ENCODE measurements at regions not wholly inside any gene's neighbourhood (a gene's known extent, or its start where the extent isn't known, plus 50 kb on each side); places are given as distances from the start of the nearest gene placed in this dataset.

DNA sequence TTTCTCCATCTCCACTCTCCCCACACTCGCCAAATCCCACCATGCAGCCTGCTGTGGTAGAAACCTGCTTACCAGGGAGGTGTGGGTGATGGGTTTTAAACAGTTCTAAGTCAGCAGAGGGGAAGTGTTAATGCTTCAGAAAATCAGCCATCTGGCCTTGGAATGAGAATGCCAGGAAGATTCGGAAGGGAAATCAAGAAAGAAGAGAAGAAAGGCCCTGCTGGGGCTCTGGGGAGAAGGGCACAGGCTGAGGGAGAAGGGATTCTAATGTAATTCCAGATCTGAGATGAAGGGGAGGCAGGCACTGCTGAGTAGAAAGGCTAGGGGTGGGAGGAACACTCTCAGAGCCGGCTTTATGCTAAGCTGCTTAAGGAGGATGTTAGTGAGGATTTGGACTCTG is 434.7 kb upstream of the DMAC1 start:
- Histone ChIP-seq H3K4me2 (ENCODE audit: insufficient read depth in 1 of 2, low read depth in 2 of 2, low read length in 2 of 2) (peak overlapping the region in 1 of 2 experiments; percentile 25; a peak in 1 of 4 replicates), H2AFZ (ENCODE audit: low read length) (peak overlapping the region; percentile 80)
- POLR2A ChIA-PET (ENCODE audit: partially characterized antibody), result interaction anchor here (0.7 kb wide), 1 partner anchor 131 kb away, joined by 3 read pairs; no protein-coding TSS in a partner anchor

More for the DNA sequence above, 434.7 kb upstream of the DMAC1 start:
- CTCF ChIA-PET (ENCODE audit: partially characterized antibody), result interaction anchor here (1.0 kb wide), 1 partner anchor 8 kb away, joined by 4 read pairs; no protein-coding TSS in a partner anchor
- no peak overlapping the region for H3K4me3 ChIP-seq (ENCODE audit: extremely low read depth in 1 of 4, insufficient read depth in 2 of 4, low read depth in 3 of 4, low read length in 4 of 4)
- no peaks in the 10 kb centered on the region for H4K20me1 ChIP-seq (replicated peaks in 1 of 2; ENCODE audit: control insufficient read depth in 1 of 2, insufficient read depth in 2 of 2, low read length in 2 of 2)
- no peak overlapping the region for H2BK120ac ChIP-seq (replicated peaks; ENCODE audit: low read depth, low read length)
- H4K91ac ChIP-seq (replicated peaks; ENCODE audit: insufficient read length, low read length), result no peak overlapping the region
- H3K79me2 ChIP-seq (ENCODE audit: control insufficient read depth in 1 of 2, insufficient read depth in 2 of 2, low read length in 2 of 2), result no peaks in the 10 kb centered on the region
- TF ChIP-seq KDM1A (IDR thresholded peaks at IDR 0.05; ENCODE audit: borderline replicate concordance, low read length), result peak; percentile 18; the same call in 1 of the 2 replicates
- TF ChIP-seq SRF (IDR thresholded peaks at IDR 0.05; ENCODE audit: low read depth, low read length), result no peak
- TF ChIP-seq RAD21 (IDR thresholded peaks at IDR 0.05 in 1 of 2, conservative IDR thresholded peaks at IDR 0.05 in 1 of 2; ENCODE audit: low read depth in 2 of 2, low read length in 2 of 2), result peak in 1 of 2 experiments; percentile 22; a peak in 1 of 4 replicates
- no peak for TF ChIP-seq TCF12 (IDR thresholded peaks at IDR 0.05; ENCODE audit: low read depth, low read length)
- TF ChIP-seq TEAD4 (IDR thresholded peaks at IDR 0.05; ENCODE audit: low read depth, low read length), result no peak
- TF ChIP-seq HDAC2 (IDR thresholded peaks at IDR 0.05; ENCODE audit: borderline replicate concordance in 1 of 2, low read depth in 2 of 2, low read length in 2 of 2), result no peak
- TF ChIP-seq ZNF274 (IDR thresholded peaks at IDR 0.05; ENCODE audit: borderline replicate concordance, extremely low read depth, low read length), result no peak
- no peak for TF ChIP-seq CHD2 (IDR thresholded peaks at IDR 0.05; ENCODE audit: low read length)
- H3K27me3 ChIP-seq (replicated peaks in 1 of 4; ENCODE audit: control insufficient read depth in 3 of 4, extremely low read depth in 1 of 4, insufficient read depth in 3 of 4, low read length in 3 of 4), result no peaks in the 10 kb centered on the region
- DNase-seq (ENCODE audit: low read depth in 1 of 2, low spot score in 2 of 2) (peak; percentile 15 to 45), FAIRE-seq (no peak)
- peaks cover 0 to 4% (median 0%) of the 10 kb centered on the region in 4 experiments; a peak in 1 of 7 replicates for H3K4me1 ChIP-seq (replicated peaks in 1 of 4; ENCODE audit: control insufficient read depth in 3 of 4, insufficient read depth in 4 of 4, low read length in 3 of 4)
- H3K36me3 ChIP-seq (ENCODE audit: control insufficient read depth in 2 of 4, insufficient read depth in 4 of 4, low read length in 3 of 4), result no peaks in the 10 kb centered on the region
- H4K5ac ChIP-seq (ENCODE audit: insufficient read length, low read depth, low read length), result no peak overlapping the region
- H3K79me1 ChIP-seq (ENCODE audit: low read depth, low read length), result no peaks in the 10 kb centered on the region
- H3K27ac ChIP-seq (ENCODE audit: low read depth, low read length), result no peak overlapping the region
- no peak overlapping the region for H4K8ac ChIP-seq (ENCODE audit: extremely low read depth, insufficient read depth, low read length)
- H3K14ac ChIP-seq (ENCODE audit: insufficient read length), result no peak overlapping the region
- H3K23ac ChIP-seq (ENCODE audit: insufficient read length), result no peak overlapping the region
- 59% methylated on average over 3 of the region's 3 CpGs; no CpG with 5 or more reads in 1 of the 2 experiments for WGBS, 2 experiments (ENCODE audit: extremely low coverage in 1 of 2, insufficient coverage in 1 of 2, insufficient read length in 1 of 2, insufficient replicate concordance in 2 of 2, low coverage in 1 of 2, low lambda C conversion rate in 2 of 2, missing lambda C conversion rate in 1 of 2)
- H3K9ac ChIP-seq (replicated peaks in 1 of 4; ENCODE audit: extremely low read depth in 1 of 4, low read depth in 3 of 4, low read length in 3 of 4), result no peak overlapping the region
- H2BK15ac ChIP-seq (ENCODE audit: low read length), result no peak overlapping the region
- no peak overlapping the region for H3K56ac ChIP-seq (replicated peaks; ENCODE audit: insufficient read length, low read depth, low read length)
- H3K23me2 ChIP-seq (ENCODE audit: low read depth, low read length), result no peaks in the 10 kb centered on the region
- no peak overlapping the region for H2BK20ac ChIP-seq (ENCODE audit: low read length)
- no peak overlapping the region for H2BK5ac ChIP-seq (ENCODE audit: low read depth, low read length)
- no peaks in the 10 kb centered on the region for H3K9me3 ChIP-seq (ENCODE audit: insufficient read depth in 2 of 2, low read depth in 1 of 2, low read length in 1 of 2)
- no peak overlapping the region for H2BK12ac ChIP-seq (ENCODE audit: low read depth, low read length)
- H3K4ac ChIP-seq (replicated peaks; ENCODE audit: insufficient read length, low read depth, low read length), result no peak overlapping the region
- no peak overlapping the region for H2AK5ac ChIP-seq (ENCODE audit: low read depth, low read length)
- H3K18ac ChIP-seq (ENCODE audit: extremely low read depth, low read length), result no peak overlapping the region; the same call in 1 of the 2 replicates
